ENCODE measurements at regions not wholly inside any gene's neighbourhood (a gene's known extent, or its start where the extent isn't known, plus 50 kb on each side); places are given as distances from the start of the nearest gene placed in this dataset.

- no peak overlapping the region for H3K27ac ChIP-seq
- DNase-seq (ENCODE audit: low read depth, low spot score), result no peak
These were observed 276.3 kb downstream of the EIPR1 start for GRCh38 chr2:3101016-3101942.

GRCh38 chr2:3100386-3100785 is 277.2 kb downstream of the EIPR1 start:
- no peak overlapping the region for H3K27ac ChIP-seq
- DNase-seq (ENCODE audit: low read depth, low spot score), result no peak

DNA sequence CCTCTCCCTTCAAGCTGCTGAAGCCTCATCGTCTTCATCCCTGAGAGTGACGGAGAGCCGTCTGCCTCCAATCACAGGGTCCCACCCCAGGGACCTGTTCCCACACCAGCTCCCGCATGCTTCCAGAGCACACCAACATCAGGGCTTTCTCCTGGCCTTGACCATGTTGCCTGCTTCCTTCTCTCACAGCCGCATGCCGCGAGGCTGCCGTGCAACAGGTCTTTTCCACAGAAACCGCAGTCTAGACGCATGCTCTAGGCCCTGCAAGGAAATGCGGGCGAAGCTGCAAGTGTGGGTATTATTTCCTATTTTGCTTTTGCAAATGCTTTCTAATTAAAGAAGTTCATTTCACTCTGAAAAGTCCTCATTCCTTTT is 277.8 kb downstream of the EIPR1 start:
- H3K27ac ChIP-seq, result no peak overlapping the region
- no peak for DNase-seq (ENCODE audit: low read depth, low spot score)

- no peak overlapping the region for H3K27ac ChIP-seq
- no peak for DNase-seq (ENCODE audit: low read depth, low spot score)
These were observed 278.3 kb downstream of the EIPR1 start for GRCh38 chr2:3099145-3099859.

GRCh38 chr2:3098231-3098630 is 279.4 kb downstream of the EIPR1 start:
- DNase-seq (ENCODE audit: low read depth, low spot score), result no peak
- H3K27ac ChIP-seq, result no peak overlapping the region

DNA sequence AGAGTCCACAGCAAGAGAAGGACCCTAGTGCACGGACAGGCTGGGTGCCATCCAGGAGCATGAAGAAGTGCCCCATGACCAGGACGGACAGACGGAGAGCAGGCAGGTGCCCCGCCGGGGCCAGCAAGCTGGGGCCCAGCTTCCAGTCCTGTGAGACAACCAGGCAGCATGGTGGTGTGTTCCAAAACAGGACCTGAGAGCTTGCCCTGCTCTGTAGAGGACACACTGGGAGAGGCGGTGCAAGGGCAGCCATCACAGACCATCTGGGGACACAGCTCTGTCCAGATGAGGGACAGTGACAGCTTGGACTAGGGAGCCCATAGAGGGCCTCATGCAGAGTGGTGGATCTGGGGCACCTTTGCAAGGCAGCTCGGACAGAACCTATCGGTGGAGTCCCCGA is 279.8 kb downstream of the EIPR1 start:
- no peak overlapping the region for H3K27ac ChIP-seq
- no peak for DNase-seq (ENCODE audit: low read depth, low spot score)

- DNase-seq (ENCODE audit: low read depth, low spot score), result no peak
- H3K27ac ChIP-seq, result no peak overlapping the region
These were observed 282.3 kb downstream of the EIPR1 start for GRCh38 chr2:3094999-3095958.

- no peak for DNase-seq (ENCODE audit: low read depth, low spot score)
- H3K27ac ChIP-seq, result no peak overlapping the region
These were observed 283.3 kb downstream of the EIPR1 start for GRCh38 chr2:3094318-3094717.

DNA sequence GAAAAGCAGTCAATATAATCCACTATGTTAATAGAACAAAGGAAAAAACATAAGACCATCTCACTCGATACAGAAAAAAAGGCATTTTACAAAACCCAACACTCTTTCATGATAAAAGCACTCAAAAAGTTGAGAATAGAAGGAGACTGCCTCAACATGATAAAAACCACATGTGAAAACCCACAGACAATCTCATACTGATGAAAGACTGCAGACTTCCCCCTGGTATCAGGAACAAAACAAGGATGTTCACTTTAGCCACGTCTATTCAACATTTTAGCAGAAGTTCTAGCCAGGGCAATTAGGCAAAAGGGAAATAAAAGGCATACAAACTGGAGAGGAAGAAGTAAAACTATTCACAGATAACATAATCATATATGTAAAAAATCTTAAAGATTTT is 285.9 kb downstream of the EIPR1 start:
- no peak overlapping the region for H3K27ac ChIP-seq
- DNase-seq (ENCODE audit: low read depth, low spot score), result no peak

- no peak overlapping the region for H3K27ac ChIP-seq
- no peak for DNase-seq (ENCODE audit: low read depth, low spot score)
These were observed 294.9 kb downstream of the EIPR1 start for GRCh38 chr2:3082705-3083104.

GRCh38 chr2:3079959-3080948 is 297.4 kb downstream of the EIPR1 start:
- no peak overlapping the region for H3K27ac ChIP-seq
- DNase-seq (ENCODE audit: low read depth, low spot score), result no peak

- H3K27ac ChIP-seq, result no peak overlapping the region
- DNase-seq (ENCODE audit: low read depth, low spot score), result no peak
These were observed 298.2 kb downstream of the EIPR1 start for GRCh38 chr2:3079466-3079865.

- no peak for DNase-seq (ENCODE audit: low read depth, low spot score)
- no peak overlapping the region for H3K27ac ChIP-seq
These were observed 298.9 kb downstream of the EIPR1 start for GRCh38 chr2:3078684-3079083.

DNA sequence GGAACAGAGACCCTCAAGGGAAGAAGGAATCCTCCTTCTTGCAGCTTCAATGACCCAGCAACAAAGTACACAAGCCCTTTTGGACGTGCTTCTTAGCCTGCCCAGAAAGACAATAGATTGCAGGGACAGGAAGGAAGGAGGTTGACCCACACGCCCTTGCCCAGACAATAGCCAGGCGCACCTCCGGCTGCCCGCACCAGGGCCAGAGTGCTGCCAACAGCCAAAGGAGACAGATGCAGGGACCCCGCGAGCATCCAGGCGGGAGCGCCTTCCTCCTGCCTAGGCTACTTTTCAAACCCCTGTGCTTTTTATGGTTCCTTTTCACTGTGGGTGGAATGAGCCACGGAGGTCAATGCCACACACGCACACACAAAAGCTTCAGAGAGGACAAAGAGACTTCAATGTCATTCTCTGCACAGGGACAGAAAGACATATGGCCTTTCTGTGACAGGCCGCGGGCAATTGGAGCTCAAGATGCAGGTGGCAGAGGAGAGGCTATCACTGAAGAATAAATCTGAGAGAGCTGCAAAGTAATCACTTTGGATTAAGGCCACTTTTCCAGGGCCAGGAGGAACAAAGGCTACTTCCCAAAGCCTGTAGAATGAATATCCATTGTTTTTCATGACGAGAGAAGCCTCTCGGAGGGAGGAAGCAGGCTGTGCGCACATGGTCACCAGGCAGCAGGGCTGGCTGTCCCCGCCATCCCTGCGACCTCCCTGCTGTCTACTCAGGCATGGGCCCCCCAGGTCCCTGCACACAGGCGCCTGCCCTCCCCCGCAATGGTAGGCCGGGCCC is 300.6 kb downstream of the EIPR1 start:
- H3K27ac ChIP-seq, result no peak overlapping the region
- no peak for DNase-seq (ENCODE audit: low read depth, low spot score)

GRCh38 chr2:3075991-3076340 is 301.7 kb downstream of the EIPR1 start:
- no peak for DNase-seq (ENCODE audit: low read depth, low spot score)
- H3K27ac ChIP-seq, result no peak overlapping the region

GRCh38 chr2:3075316-3075990 is 302.2 kb downstream of the EIPR1 start:
- no peak overlapping the region for H3K27ac ChIP-seq
- no peak for DNase-seq (ENCODE audit: low read depth, low spot score)

- no peak overlapping the region for H3K27ac ChIP-seq
- no peak for DNase-seq (ENCODE audit: low read depth, low spot score)
These were observed 303.9 kb downstream of the EIPR1 start for GRCh38 chr2:3073704-3074103.

GRCh38 chr2:3073041-3073595 is 304.5 kb downstream of the EIPR1 start:
- DNase-seq (ENCODE audit: low read depth, low spot score), result no peak
- no peak overlapping the region for H3K27ac ChIP-seq

Measured in epithelial cell of prostate (primary cell).